ENCODE measurements at regions not wholly inside any gene's neighbourhood (a gene's known extent, or its start where the extent isn't known, plus 50 kb on each side); places are given as distances from the start of the nearest gene placed in this dataset.

- H3K4me3 ChIP-seq (ENCODE audit: low read depth, low read length) = no peak overlapping the region
- TF ChIP-seq CTCF (IDR thresholded peaks at IDR 0.05; ENCODE audit: borderline replicate concordance, insufficient read depth, low read depth, low read length) = no peak
These were observed 331.3 kb downstream of the CYRIA start for GRCh38 chr2:16334366-16334765.

GRCh38 chr2:16333681-16334080, 332.0 kb downstream of the CYRIA start:
- no peak for TF ChIP-seq CTCF (IDR thresholded peaks at IDR 0.05; ENCODE audit: borderline replicate concordance, insufficient read depth, low read depth, low read length)
- no peak overlapping the region for H3K4me3 ChIP-seq (ENCODE audit: low read depth, low read length)

- no peak overlapping the region for H3K4me3 ChIP-seq (ENCODE audit: low read depth, low read length)
- TF ChIP-seq CTCF (IDR thresholded peaks at IDR 0.05; ENCODE audit: borderline replicate concordance, insufficient read depth, low read depth, low read length) = no peak
These were observed 332.7 kb downstream of the CYRIA start for GRCh38 chr2:16332681-16333557.

- no peak for TF ChIP-seq CTCF (IDR thresholded peaks at IDR 0.05; ENCODE audit: borderline replicate concordance, insufficient read depth, low read depth, low read length)
- H3K4me3 ChIP-seq (ENCODE audit: low read depth, low read length) = no peak overlapping the region
These were observed 333.9 kb downstream of the CYRIA start for GRCh38 chr2:16331772-16332171.

- H3K4me3 ChIP-seq (ENCODE audit: low read depth, low read length) = no peak overlapping the region
- TF ChIP-seq CTCF (IDR thresholded peaks at IDR 0.05; ENCODE audit: borderline replicate concordance, insufficient read depth, low read depth, low read length) = no peak
These were observed 334.7 kb downstream of the CYRIA start for GRCh38 chr2:16330982-16331381.

- no peak overlapping the region for H3K4me3 ChIP-seq (ENCODE audit: low read depth, low read length)
- TF ChIP-seq CTCF (IDR thresholded peaks at IDR 0.05; ENCODE audit: borderline replicate concordance, insufficient read depth, low read depth, low read length) = no peak
These were observed 335.1 kb downstream of the CYRIA start for GRCh38 chr2:16330571-16330970.

GRCh38 chr2:16330012-16330411, 335.6 kb downstream of the CYRIA start:
- no peak for TF ChIP-seq CTCF (IDR thresholded peaks at IDR 0.05; ENCODE audit: borderline replicate concordance, insufficient read depth, low read depth, low read length)

More at GRCh38 chr2:16330012-16330411, 335.6 kb downstream of the CYRIA start:
- no peak overlapping the region for H3K4me3 ChIP-seq (ENCODE audit: low read depth, low read length)
